ENCODE measurements at regions not wholly inside any gene's neighbourhood (a gene's known extent, or its start where the extent isn't known, plus 50 kb on each side); places are given as distances from the start of the nearest gene placed in this dataset.

GRCh38 chr13:76813000-76813691, 73.1 kb downstream of the KCTD12 start:
- H3K27me3 ChIP-seq (ENCODE audit: low read depth), result no peaks in the 10 kb centered on the region
- H3K4me3 ChIP-seq, result no peak overlapping the region
- intact Hi-C loops (cut with micrococcal nuclease), result loop anchor here (10.0 kb wide), 1 partner anchor 138 kb away; no protein-coding TSS in a partner anchor
- H3K9me3 ChIP-seq (replicated peaks), result peaks cover 3% of the 10 kb centered on the region
- no peaks in the 10 kb centered on the region for H3K36me3 ChIP-seq
- TF ChIP-seq CTCF (IDR thresholded peaks at IDR 0.05; ENCODE audit: borderline replicate concordance), result no peak
- DNase-seq, result peak; percentile 68
- peak overlapping the region; percentile 68 for H3K27ac ChIP-seq (replicated peaks)
- H3K4me1 ChIP-seq, result peaks cover 29% of the 10 kb centered on the region

GRCh38 chr13:76812206-76812897, 73.9 kb downstream of the KCTD12 start:
- Histone ChIP-seq H3K4me3 (no peak overlapping the region), H3K36me3 (no peaks in the 10 kb centered on the region), H3K9me3 (replicated peaks) (peaks cover 7% of the 10 kb centered on the region), H3K27me3 (ENCODE audit: low read depth) (no peaks in the 10 kb centered on the region), H3K4me1 (peaks cover 29% of the 10 kb centered on the region), H3K27ac (replicated peaks) (peak overlapping the region; percentile 68)
- DNase-seq, result peak; percentile 75
- intact Hi-C loops (cut with micrococcal nuclease), result loop anchor here (10.0 kb wide), 1 partner anchor 138 kb away; no protein-coding TSS in a partner anchor
- TF ChIP-seq CTCF (IDR thresholded peaks at IDR 0.05; ENCODE audit: borderline replicate concordance), result no peak

- no peak for DNase-seq
- no peaks in the 10 kb centered on the region for H3K36me3 ChIP-seq
- TF ChIP-seq CTCF (IDR thresholded peaks at IDR 0.05; ENCODE audit: borderline replicate concordance), result no peak
- no peaks in the 10 kb centered on the region for H3K27me3 ChIP-seq (ENCODE audit: low read depth)
- H3K27ac ChIP-seq (replicated peaks), result peak overlapping the region; percentile 22
- H3K9me3 ChIP-seq (replicated peaks), result peaks cover 7% of the 10 kb centered on the region
- intact Hi-C loops (cut with micrococcal nuclease), result no loop called here
- H3K4me3 ChIP-seq, result no peak overlapping the region
- peaks cover 32% of the 10 kb centered on the region for H3K4me1 ChIP-seq
These were observed 76.8 kb downstream of the KCTD12 start for GRCh38 chr13:76809389-76809788.

- Histone ChIP-seq H3K9me3 (replicated peaks) (peaks cover 7% of the 10 kb centered on the region), H3K4me1 (peaks cover 33% of the 10 kb centered on the region), H3K27ac (replicated peaks) (peak overlapping the region; percentile 22), H3K36me3 (no peaks in the 10 kb centered on the region), H3K27me3 (ENCODE audit: low read depth) (no peaks in the 10 kb centered on the region), H3K4me3 (no peak overlapping the region)
- no peak for DNase-seq
- intact Hi-C loops (cut with micrococcal nuclease), result no loop called here
- TF ChIP-seq CTCF (IDR thresholded peaks at IDR 0.05; ENCODE audit: borderline replicate concordance), result no peak
These were observed 77.3 kb downstream of the KCTD12 start for GRCh38 chr13:76808927-76809326.

- no peaks in the 10 kb centered on the region for H3K27me3 ChIP-seq (ENCODE audit: low read depth)
- H3K9me3 ChIP-seq (replicated peaks), result peaks cover 7% of the 10 kb centered on the region
- H3K4me1 ChIP-seq, result peaks cover 17% of the 10 kb centered on the region
- DNase-seq, result no peak
- intact Hi-C loops (cut with micrococcal nuclease), result no loop called here
- no peak for TF ChIP-seq CTCF (IDR thresholded peaks at IDR 0.05; ENCODE audit: borderline replicate concordance)
- no peak overlapping the region for H3K27ac ChIP-seq (replicated peaks)
- H3K4me3 ChIP-seq, result no peak overlapping the region
- H3K36me3 ChIP-seq, result no peaks in the 10 kb centered on the region
These were observed 81.4 kb downstream of the KCTD12 start for GRCh38 chr13:76804801-76805200.

All from left ventricle myocardium inferior (tissue), 1 donor.